ENCODE measurements at regions not wholly inside any gene's neighbourhood (a gene's known extent, or its start where the extent isn't known, plus 50 kb on each side); places are given as distances from the start of the nearest gene placed in this dataset.

DNA sequence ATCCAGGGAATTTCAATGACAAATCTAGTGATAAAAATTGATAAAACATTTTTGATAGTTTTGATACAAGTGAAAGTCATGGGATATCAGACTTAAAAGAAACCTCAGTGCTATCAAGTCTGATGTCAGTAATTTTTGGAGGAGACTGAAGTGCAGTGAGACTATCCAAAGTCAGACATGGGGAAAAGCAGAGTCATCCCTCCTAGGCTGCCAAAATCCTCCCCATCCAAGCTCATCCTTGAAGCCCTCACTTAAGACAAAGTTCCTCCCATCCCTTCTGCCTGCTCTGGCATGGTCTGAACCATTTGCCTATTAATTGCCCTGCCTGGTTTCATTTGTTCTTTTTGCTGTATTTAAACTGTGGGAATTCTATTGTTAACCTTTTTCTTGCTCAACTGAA, 456.9 kb upstream of the UBE2E2 start:
- intact Hi-C loops (cut with micrococcal nuclease; ENCODE audit: unreplicated experiment), result no loop called here
- no peak for TF ChIP-seq CTCF (IDR thresholded peaks at IDR 0.05; ENCODE audit: insufficient read depth in 1 of 2, low read depth in 1 of 2, low read length in 1 of 2, severe bottlenecking in 1 of 2, unreplicated experiment in 1 of 2)
- Mint-ChIP-seq H3K4me1 (ENCODE audit: low read depth, unreplicated experiment) (no peaks in the 10 kb centered on the region), H3K9me3 (ENCODE audit: unreplicated experiment) (no peaks in the 10 kb centered on the region), H3K4me3 (ENCODE audit: unreplicated experiment) (no peak overlapping the region), H3K27ac (ENCODE audit: unreplicated experiment) (no peak overlapping the region), H3K27me3 (ENCODE audit: insufficient read depth, unreplicated experiment) (peaks cover 3% of the 10 kb centered on the region), H3K36me3 (ENCODE audit: insufficient read depth, unreplicated experiment) (no peaks in the 10 kb centered on the region)
- Histone ChIP-seq H3K27me3 (replicated peaks; ENCODE audit: control insufficient read depth, insufficient read depth, low read length) (no peaks in the 10 kb centered on the region), H3K36me3 (ENCODE audit: control insufficient read depth, insufficient read depth, low read length) (no peaks in the 10 kb centered on the region), H3K4me3 (ENCODE audit: low read depth, low read length) (no peak overlapping the region), H3K9me3 (no peaks in the 10 kb centered on the region), H3K4me1 (no peaks in the 10 kb centered on the region)
- no TSS peak for BruUV-seq (replicated peaks)
- ChIA-PET POLR2A (no interaction called here), CTCF (no interaction called here)
- DNase-seq, result no peak

DNA sequence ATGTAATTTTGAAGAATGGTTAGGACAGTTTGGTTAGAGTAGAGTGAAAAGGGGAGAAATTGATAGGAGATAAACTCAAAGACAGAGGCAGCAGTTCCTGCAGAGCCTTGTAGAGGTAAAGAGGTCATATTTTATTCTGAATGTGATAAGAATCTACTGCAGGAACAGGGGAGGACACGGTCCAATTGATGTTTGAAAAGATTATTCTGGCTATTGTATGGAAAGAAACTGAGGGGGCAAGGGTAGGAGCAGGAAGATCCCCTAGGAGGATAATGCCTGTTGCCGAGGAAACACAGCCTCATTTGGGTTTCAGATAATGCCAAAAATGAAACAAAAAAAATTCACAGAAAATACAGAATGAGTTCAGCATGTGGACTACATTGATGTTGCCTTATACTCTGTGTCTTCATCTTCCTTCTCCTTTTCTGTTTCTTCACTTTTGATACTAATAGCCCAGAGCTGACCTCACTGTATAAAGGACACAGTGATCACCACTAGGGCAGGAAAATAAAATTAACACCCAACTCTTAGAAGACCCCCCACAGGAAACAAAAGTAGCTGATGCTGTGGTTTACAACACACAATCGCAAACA, 454.6 kb upstream of the UBE2E2 start:
- TF ChIP-seq CTCF (IDR thresholded peaks at IDR 0.05; ENCODE audit: insufficient read depth in 1 of 2, low read depth in 1 of 2, low read length in 1 of 2, severe bottlenecking in 1 of 2, unreplicated experiment in 1 of 2), result no peak
- no peaks in the 10 kb centered on the region for H3K4me1 ChIP-seq
- Mint-ChIP-seq H3K9me3 (ENCODE audit: unreplicated experiment) (no peaks in the 10 kb centered on the region), H3K27ac (ENCODE audit: unreplicated experiment) (no peak overlapping the region), H3K4me3 (ENCODE audit: unreplicated experiment) (no peak overlapping the region), H3K36me3 (ENCODE audit: insufficient read depth, unreplicated experiment) (no peaks in the 10 kb centered on the region), H3K27me3 (ENCODE audit: insufficient read depth, unreplicated experiment) (peaks cover 3% of the 10 kb centered on the region), H3K4me1 (ENCODE audit: low read depth, unreplicated experiment) (no peaks in the 10 kb centered on the region)
- ChIA-PET POLR2A (no interaction called here), CTCF (no interaction called here)
- no peaks in the 10 kb centered on the region for H3K36me3 ChIP-seq (ENCODE audit: control insufficient read depth, insufficient read depth, low read length)
- no peak overlapping the region for H3K4me3 ChIP-seq (ENCODE audit: low read depth, low read length)
- no TSS peak for BruUV-seq (replicated peaks)
- H3K9me3 ChIP-seq, result no peaks in the 10 kb centered on the region
- no peaks in the 10 kb centered on the region for H3K27me3 ChIP-seq (replicated peaks; ENCODE audit: control insufficient read depth, insufficient read depth, low read length)
- intact Hi-C loops (cut with micrococcal nuclease; ENCODE audit: unreplicated experiment), result no loop called here
- no peak for DNase-seq

DNA sequence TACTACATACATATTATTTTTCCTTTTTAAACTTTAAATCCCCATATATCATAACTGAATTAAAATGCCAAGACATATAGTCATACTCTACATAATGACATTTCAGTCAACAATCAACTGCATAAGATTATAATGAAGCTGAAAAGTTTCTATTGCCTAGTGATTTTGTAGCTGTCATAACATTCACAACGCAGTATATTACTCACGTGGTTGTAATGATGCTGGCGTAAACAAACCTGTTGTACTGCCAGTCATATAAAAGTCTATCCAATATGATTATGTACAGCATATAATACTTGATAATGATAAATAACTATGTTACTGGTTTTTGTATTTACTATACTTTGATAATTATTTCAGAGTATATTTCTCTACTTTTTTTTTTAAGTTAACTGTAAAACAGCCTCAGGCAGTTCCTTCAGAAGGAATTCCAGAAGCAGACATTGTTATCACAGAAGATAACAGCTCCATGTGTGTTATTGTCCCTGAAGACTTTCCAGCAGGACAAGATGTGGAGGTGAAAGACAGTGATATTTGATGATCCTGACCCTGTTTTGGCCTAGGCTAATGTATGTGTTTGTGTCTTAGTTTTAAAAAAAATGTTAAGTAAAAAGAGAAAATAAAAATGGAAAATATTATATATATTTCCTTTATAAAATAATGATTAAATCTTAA, 443.4 kb upstream of the UBE2E2 start:
- H3K27ac Mint-ChIP-seq (ENCODE audit: unreplicated experiment), result no peak overlapping the region
- Histone ChIP-seq H3K9me3 (no peaks in the 10 kb centered on the region), H3K27me3 (replicated peaks; ENCODE audit: control insufficient read depth, insufficient read depth, low read length) (no peaks in the 10 kb centered on the region), H3K4me1 (0 out of 2 replicates have a peak, but pooled peaks cover 3% of the 10 kb centered on the region), H3K4me3 (ENCODE audit: low read depth, low read length) (no peak overlapping the region), H3K36me3 (ENCODE audit: control insufficient read depth, insufficient read depth, low read length) (no peaks in the 10 kb centered on the region)
- H3K9me3 Mint-ChIP-seq (ENCODE audit: unreplicated experiment), result peaks cover 6% of the 10 kb centered on the region
- no peaks in the 10 kb centered on the region for H3K4me1 Mint-ChIP-seq (ENCODE audit: low read depth, unreplicated experiment)
- no peak for DNase-seq
- H3K36me3 Mint-ChIP-seq (ENCODE audit: insufficient read depth, unreplicated experiment), result no peaks in the 10 kb centered on the region
- no peak for TF ChIP-seq CTCF (IDR thresholded peaks at IDR 0.05; ENCODE audit: insufficient read depth in 1 of 2, low read depth in 1 of 2, low read length in 1 of 2, severe bottlenecking in 1 of 2, unreplicated experiment in 1 of 2)
- H3K27me3 Mint-ChIP-seq (ENCODE audit: insufficient read depth, unreplicated experiment), result no peaks in the 10 kb centered on the region
- no TSS peak for BruUV-seq (replicated peaks)
- intact Hi-C loops (cut with micrococcal nuclease; ENCODE audit: unreplicated experiment), result no loop called here
- ChIA-PET POLR2A (no interaction called here), CTCF (no interaction called here)
- no peak overlapping the region for H3K4me3 Mint-ChIP-seq (ENCODE audit: unreplicated experiment)

Measured in Caco-2 (cell line).